ENCODE measurements at regions not wholly inside any gene's neighbourhood (a gene's known extent, or its start where the extent isn't known, plus 50 kb on each side); places are given as distances from the start of the nearest gene placed in this dataset.

DNA sequence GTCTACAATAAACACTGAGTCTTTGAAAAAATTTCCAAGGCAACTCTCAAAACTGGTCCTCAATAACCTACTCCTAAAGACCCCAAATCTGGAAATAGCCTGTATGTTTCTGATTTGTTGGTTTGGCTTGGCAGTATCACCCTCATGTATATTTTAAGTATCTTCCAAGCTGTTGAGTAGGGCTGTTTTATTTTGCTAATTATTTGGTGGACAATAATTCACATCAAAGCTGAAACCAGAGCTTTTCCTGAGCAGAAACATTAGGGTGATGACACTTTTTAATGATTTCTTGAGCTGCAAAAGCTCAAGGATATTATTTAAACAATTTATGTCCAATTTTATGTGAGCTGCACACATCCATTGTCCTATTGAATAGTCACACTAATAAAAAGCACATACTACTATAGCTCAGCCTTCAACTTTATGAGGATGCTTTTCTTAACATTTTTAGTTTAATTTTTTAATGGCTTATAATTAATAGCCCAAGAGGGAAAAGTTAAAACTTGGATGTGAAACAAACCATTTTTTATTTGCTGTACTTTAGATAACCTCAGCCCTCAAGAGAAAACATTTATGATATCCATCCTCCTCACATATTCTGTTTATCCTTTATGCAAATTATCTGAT is 393.1 kb downstream of the TAF11L14 start:
- Histone ChIP-seq H3K79me2 (ENCODE audit: control insufficient read depth, insufficient read depth, low read length) (no peaks in the 10 kb centered on the region), H3K9me3 (ENCODE audit: control insufficient read depth, insufficient read depth, low read depth, low read length) (no peaks in the 10 kb centered on the region), H3K36me3 (ENCODE audit: control insufficient read depth, insufficient read depth, low read length) (no peaks in the 10 kb centered on the region), H3K4me2 (ENCODE audit: extremely low read depth, insufficient read depth, low read length) (no peak overlapping the region), H4K20me1 (ENCODE audit: control insufficient read depth, extremely low read depth, insufficient read depth, low read length) (no peaks in the 10 kb centered on the region), H3K27ac (ENCODE audit: insufficient read depth, low read length) (no peak overlapping the region), H3K27me3 (ENCODE audit: control insufficient read depth, insufficient read depth, low read length) (no peaks in the 10 kb centered on the region), H3K9ac (ENCODE audit: insufficient read depth, low read length) (no peak overlapping the region), H3K4me3 (replicated peaks in 1 of 4; ENCODE audit: control extremely low read depth in 1 of 4, insufficient read depth in 1 of 4, low read depth in 3 of 4, low read length in 4 of 4) (no peak overlapping the region), H2AFZ (ENCODE audit: low read length) (no peak overlapping the region), H3K4me1 (ENCODE audit: control insufficient read depth, extremely low read depth, insufficient read depth, low read length) (no peaks in the 10 kb centered on the region)
- no peak for DNase-seq (ENCODE audit: low read depth in 2 of 2)
- no peak for TF ChIP-seq CTCF (conservative IDR thresholded peaks at IDR 0.05 in 1 of 2, IDR thresholded peaks at IDR 0.05 in 1 of 2; ENCODE audit: low read depth in 1 of 2, low read length in 2 of 2)
- TF ChIP-seq EZH2 (IDR thresholded peaks at IDR 0.05; ENCODE audit: low read length, missing control alignments): no peak

- Histone ChIP-seq H3K36me3 (ENCODE audit: control insufficient read depth, insufficient read depth, low read length) (no peaks in the 10 kb centered on the region), H3K27me3 (ENCODE audit: control insufficient read depth, insufficient read depth, low read length) (no peaks in the 10 kb centered on the region), H4K20me1 (ENCODE audit: control insufficient read depth, extremely low read depth, insufficient read depth, low read length) (no peaks in the 10 kb centered on the region), H3K9me3 (ENCODE audit: control insufficient read depth, insufficient read depth, low read depth, low read length) (no peaks in the 10 kb centered on the region), H2AFZ (ENCODE audit: low read length) (no peak overlapping the region), H3K9ac (ENCODE audit: insufficient read depth, low read length) (no peak overlapping the region), H3K79me2 (ENCODE audit: control insufficient read depth, insufficient read depth, low read length) (no peaks in the 10 kb centered on the region), H3K4me1 (ENCODE audit: control insufficient read depth, extremely low read depth, insufficient read depth, low read length) (no peaks in the 10 kb centered on the region), H3K4me2 (ENCODE audit: extremely low read depth, insufficient read depth, low read length) (no peak overlapping the region), H3K27ac (ENCODE audit: insufficient read depth, low read length) (no peak overlapping the region), H3K4me3 (replicated peaks in 1 of 4; ENCODE audit: control extremely low read depth in 1 of 4, insufficient read depth in 1 of 4, low read depth in 3 of 4, low read length in 4 of 4) (no peak overlapping the region)
- TF ChIP-seq CTCF (conservative IDR thresholded peaks at IDR 0.05 in 1 of 2, IDR thresholded peaks at IDR 0.05 in 1 of 2; ENCODE audit: low read depth in 1 of 2, low read length in 2 of 2) (no peak), EZH2 (IDR thresholded peaks at IDR 0.05; ENCODE audit: low read length, missing control alignments) (no peak)
- no peak for DNase-seq (ENCODE audit: low read depth in 2 of 2)
Measured at GRCh38 chr5:18028036-18028435, 393.8 kb downstream of the TAF11L14 start.

DNA sequence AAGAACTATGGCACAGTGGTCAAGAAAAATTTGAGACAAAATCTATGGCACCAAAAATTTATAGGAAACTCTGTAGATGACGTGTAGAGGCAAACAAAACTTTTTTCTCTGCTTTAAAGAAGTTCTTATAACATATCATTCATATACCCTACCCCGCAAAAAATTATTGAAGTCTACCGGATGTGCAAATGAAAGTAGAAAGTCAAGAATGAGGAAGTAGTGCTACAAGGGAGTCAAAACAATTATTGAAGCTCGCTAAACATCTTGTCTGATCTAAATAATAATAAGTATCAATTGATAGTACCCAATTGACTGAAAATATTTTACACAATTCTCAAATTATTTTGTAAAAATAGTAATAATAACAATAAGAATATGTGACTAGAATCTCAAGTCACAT is 398.5 kb downstream of the TAF11L14 start:
- no peak overlapping the region for H3K4me3 ChIP-seq (replicated peaks in 1 of 4; ENCODE audit: control extremely low read depth in 1 of 4, insufficient read depth in 1 of 4, low read depth in 3 of 4, low read length in 4 of 4)
- no peak for TF ChIP-seq CTCF (conservative IDR thresholded peaks at IDR 0.05 in 1 of 2, IDR thresholded peaks at IDR 0.05 in 1 of 2; ENCODE audit: low read depth in 1 of 2, low read length in 2 of 2)
- TF ChIP-seq EZH2 (IDR thresholded peaks at IDR 0.05; ENCODE audit: low read length, missing control alignments): no peak
- no peaks in the 10 kb centered on the region for H3K9me3 ChIP-seq (ENCODE audit: control insufficient read depth, insufficient read depth, low read depth, low read length)
- no peak overlapping the region for H3K9ac ChIP-seq (ENCODE audit: insufficient read depth, low read length)
- H2AFZ ChIP-seq (ENCODE audit: low read length): no peak overlapping the region
- no peaks in the 10 kb centered on the region for H3K79me2 ChIP-seq (ENCODE audit: control insufficient read depth, insufficient read depth, low read length)
- no peaks in the 10 kb centered on the region for H3K36me3 ChIP-seq (ENCODE audit: control insufficient read depth, insufficient read depth, low read length)
- H3K4me2 ChIP-seq (ENCODE audit: extremely low read depth, insufficient read depth, low read length): no peak overlapping the region
- H4K20me1 ChIP-seq (ENCODE audit: control insufficient read depth, extremely low read depth, insufficient read depth, low read length): no peaks in the 10 kb centered on the region
- H3K27me3 ChIP-seq (ENCODE audit: control insufficient read depth, insufficient read depth, low read length): no peaks in the 10 kb centered on the region
- H3K4me1 ChIP-seq (ENCODE audit: control insufficient read depth, extremely low read depth, insufficient read depth, low read length): no peaks in the 10 kb centered on the region
- no peak overlapping the region for H3K27ac ChIP-seq (ENCODE audit: insufficient read depth, low read length)
- DNase-seq (ENCODE audit: low read depth in 2 of 2): no peak
